ENCODE measurements at regions not wholly inside any gene's neighbourhood (a gene's known extent, or its start where the extent isn't known, plus 50 kb on each side); places are given as distances from the start of the nearest gene placed in this dataset.

GRCh38 chr2:156709091-156709490 is 272.9 kb downstream of the GPD2 start:
- TF ChIP-seq, protein P1, sequence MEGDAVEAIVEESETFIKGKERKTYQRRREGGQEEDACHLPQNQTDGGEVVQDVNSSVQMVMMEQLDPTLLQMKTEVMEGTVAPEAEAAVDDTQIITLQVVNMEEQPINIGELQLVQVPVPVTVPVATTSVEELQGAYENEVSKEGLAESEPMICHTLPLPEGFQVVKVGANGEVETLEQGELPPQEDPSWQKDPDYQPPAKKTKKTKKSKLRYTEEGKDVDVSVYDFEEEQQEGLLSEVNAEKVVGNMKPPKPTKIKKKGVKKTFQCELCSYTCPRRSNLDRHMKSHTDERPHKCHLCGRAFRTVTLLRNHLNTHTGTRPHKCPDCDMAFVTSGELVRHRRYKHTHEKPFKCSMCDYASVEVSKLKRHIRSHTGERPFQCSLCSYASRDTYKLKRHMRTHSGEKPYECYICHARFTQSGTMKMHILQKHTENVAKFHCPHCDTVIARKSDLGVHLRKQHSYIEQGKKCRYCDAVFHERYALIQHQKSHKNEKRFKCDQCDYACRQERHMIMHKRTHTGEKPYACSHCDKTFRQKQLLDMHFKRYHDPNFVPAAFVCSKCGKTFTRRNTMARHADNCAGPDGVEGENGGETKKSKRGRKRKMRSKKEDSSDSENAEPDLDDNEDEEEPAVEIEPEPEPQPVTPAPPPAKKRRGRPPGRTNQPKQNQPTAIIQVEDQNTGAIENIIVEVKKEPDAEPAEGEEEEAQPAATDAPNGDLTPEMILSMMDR (IDR thresholded peaks at IDR 0.05; ENCODE audit: poor library complexity, severe bottlenecking), result no peak
- TF ChIP-seq POLR2AphosphoS5 (IDR thresholded peaks at IDR 0.05), result no peak
- TF ChIP-seq, protein P2, sequence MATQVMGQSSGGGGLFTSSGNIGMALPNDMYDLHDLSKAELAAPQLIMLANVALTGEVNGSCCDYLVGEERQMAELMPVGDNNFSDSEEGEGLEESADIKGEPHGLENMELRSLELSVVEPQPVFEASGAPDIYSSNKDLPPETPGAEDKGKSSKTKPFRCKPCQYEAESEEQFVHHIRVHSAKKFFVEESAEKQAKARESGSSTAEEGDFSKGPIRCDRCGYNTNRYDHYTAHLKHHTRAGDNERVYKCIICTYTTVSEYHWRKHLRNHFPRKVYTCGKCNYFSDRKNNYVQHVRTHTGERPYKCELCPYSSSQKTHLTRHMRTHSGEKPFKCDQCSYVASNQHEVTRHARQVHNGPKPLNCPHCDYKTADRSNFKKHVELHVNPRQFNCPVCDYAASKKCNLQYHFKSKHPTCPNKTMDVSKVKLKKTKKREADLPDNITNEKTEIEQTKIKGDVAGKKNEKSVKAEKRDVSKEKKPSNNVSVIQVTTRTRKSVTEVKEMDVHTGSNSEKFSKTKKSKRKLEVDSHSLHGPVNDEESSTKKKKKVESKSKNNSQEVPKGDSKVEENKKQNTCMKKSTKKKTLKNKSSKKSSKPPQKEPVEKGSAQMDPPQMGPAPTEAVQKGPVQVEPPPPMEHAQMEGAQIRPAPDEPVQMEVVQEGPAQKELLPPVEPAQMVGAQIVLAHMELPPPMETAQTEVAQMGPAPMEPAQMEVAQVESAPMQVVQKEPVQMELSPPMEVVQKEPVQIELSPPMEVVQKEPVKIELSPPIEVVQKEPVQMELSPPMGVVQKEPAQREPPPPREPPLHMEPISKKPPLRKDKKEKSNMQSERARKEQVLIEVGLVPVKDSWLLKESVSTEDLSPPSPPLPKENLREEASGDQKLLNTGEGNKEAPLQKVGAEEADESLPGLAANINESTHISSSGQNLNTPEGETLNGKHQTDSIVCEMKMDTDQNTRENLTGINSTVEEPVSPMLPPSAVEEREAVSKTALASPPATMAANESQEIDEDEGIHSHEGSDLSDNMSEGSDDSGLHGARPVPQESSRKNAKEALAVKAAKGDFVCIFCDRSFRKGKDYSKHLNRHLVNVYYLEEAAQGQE (IDR thresholded peaks at IDR 0.05; ENCODE audit: borderline replicate concordance), result no peak
